ENCODE measurements at regions not wholly inside any gene's neighbourhood (a gene's known extent, or its start where the extent isn't known, plus 50 kb on each side); places are given as distances from the start of the nearest gene placed in this dataset.

DNA sequence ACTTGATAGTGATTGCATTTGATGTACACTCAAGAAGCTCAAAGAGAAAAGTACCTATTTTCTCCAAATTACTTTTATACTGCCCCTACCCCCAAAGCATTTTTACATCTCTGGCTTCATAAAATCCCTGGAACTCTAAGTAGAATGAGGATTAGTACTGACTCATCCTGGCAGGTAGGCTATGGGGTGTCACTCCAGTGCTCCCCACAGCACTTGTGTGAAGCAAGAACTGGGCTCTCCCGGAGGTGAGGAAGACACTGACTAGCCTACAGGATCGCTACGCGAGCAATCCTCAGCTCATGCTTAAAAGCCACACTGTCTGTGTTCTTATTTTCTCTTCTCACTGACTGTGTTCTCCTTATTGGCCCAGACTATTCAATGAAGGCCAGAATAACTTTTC, 90.4 kb upstream of the NDP start:
- no peak overlapping the region for H3K27ac ChIP-seq (ENCODE audit: low read length)
- DNase-seq (no peak), ATAC-seq (ENCODE audit: insufficient read depth, low read depth) (no peak)
- H2AFZ ChIP-seq (ENCODE audit: low read depth, low read length) = no peak overlapping the region
- H3K4me1 ChIP-seq (ENCODE audit: insufficient read depth, low read length) = no peaks in the 10 kb centered on the region
- H3K79me2 ChIP-seq (ENCODE audit: insufficient read depth, low read length) = no peaks in the 10 kb centered on the region
- no peak overlapping the region for H3K4me3 ChIP-seq (ENCODE audit: low read depth in 1 of 2, low read length in 2 of 2)
- no peaks in the 10 kb centered on the region for H3K36me3 ChIP-seq (ENCODE audit: insufficient read depth, low read length)
- no peaks in the 10 kb centered on the region for H4K20me1 ChIP-seq (ENCODE audit: insufficient read depth, low read length)
- no peak overlapping the region for H3K4me2 ChIP-seq (ENCODE audit: insufficient read depth, low read length)
- TF ChIP-seq, protein P1, sequence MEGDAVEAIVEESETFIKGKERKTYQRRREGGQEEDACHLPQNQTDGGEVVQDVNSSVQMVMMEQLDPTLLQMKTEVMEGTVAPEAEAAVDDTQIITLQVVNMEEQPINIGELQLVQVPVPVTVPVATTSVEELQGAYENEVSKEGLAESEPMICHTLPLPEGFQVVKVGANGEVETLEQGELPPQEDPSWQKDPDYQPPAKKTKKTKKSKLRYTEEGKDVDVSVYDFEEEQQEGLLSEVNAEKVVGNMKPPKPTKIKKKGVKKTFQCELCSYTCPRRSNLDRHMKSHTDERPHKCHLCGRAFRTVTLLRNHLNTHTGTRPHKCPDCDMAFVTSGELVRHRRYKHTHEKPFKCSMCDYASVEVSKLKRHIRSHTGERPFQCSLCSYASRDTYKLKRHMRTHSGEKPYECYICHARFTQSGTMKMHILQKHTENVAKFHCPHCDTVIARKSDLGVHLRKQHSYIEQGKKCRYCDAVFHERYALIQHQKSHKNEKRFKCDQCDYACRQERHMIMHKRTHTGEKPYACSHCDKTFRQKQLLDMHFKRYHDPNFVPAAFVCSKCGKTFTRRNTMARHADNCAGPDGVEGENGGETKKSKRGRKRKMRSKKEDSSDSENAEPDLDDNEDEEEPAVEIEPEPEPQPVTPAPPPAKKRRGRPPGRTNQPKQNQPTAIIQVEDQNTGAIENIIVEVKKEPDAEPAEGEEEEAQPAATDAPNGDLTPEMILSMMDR (IDR thresholded peaks at IDR 0.05; ENCODE audit: borderline replicate concordance, extremely low read depth, low read length, poor library complexity, severe bottlenecking) = no peak
- TF ChIP-seq EZH2 (IDR thresholded peaks at IDR 0.05; ENCODE audit: borderline replicate concordance, low read depth, low read length, severe bottlenecking) = no peak
- no peaks in the 10 kb centered on the region for H3K9me3 ChIP-seq (ENCODE audit: insufficient read depth, low read length, severe bottlenecking)
- no peaks in the 10 kb centered on the region for H3K27me3 ChIP-seq (ENCODE audit: insufficient read depth, low read length, poor library complexity)
- H3K9ac ChIP-seq (ENCODE audit: low read depth, low read length) = no peak overlapping the region

DNA sequence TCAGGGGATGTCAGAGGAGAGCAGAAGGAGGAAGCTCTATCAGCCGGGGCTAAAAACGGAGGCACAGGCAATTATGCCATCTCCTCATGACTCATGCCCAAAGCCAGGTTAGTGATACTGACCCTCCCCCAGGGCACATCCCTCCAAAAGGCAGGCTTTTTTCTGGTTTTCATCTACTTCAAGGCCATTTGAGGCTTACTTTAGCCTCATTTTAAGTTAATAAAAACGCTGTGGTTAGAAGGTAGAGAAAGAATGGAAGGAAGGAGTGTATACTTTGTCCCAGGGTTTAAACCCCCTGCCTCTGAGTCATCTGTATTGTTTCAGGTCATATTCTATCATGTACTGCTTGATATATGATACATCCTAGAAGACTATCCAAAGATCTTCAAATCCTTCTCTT, 89.7 kb upstream of the NDP start:
- H3K27ac ChIP-seq (ENCODE audit: low read length) = no peak overlapping the region
- no peak overlapping the region for H3K9ac ChIP-seq (ENCODE audit: low read depth, low read length)
- no peaks in the 10 kb centered on the region for H4K20me1 ChIP-seq (ENCODE audit: insufficient read depth, low read length)
- no peaks in the 10 kb centered on the region for H3K9me3 ChIP-seq (ENCODE audit: insufficient read depth, low read length, severe bottlenecking)
- H3K27me3 ChIP-seq (ENCODE audit: insufficient read depth, low read length, poor library complexity) = no peaks in the 10 kb centered on the region
- H3K79me2 ChIP-seq (ENCODE audit: insufficient read depth, low read length) = no peaks in the 10 kb centered on the region
- no peaks in the 10 kb centered on the region for H3K4me1 ChIP-seq (ENCODE audit: insufficient read depth, low read length)
- H3K4me3 ChIP-seq (ENCODE audit: low read depth in 1 of 2, low read length in 2 of 2) = no peak overlapping the region
- TF ChIP-seq, protein P1 (IDR thresholded peaks at IDR 0.05; ENCODE audit: borderline replicate concordance, extremely low read depth, low read length, poor library complexity, severe bottlenecking) = no peak
- TF ChIP-seq EZH2 (IDR thresholded peaks at IDR 0.05; ENCODE audit: borderline replicate concordance, low read depth, low read length, severe bottlenecking) = no peak
- DNase-seq (no peak), ATAC-seq (ENCODE audit: insufficient read depth, low read depth) (no peak)
- H3K36me3 ChIP-seq (ENCODE audit: insufficient read depth, low read length) = no peaks in the 10 kb centered on the region
- H3K4me2 ChIP-seq (ENCODE audit: insufficient read depth, low read length) = no peak overlapping the region
- no peak overlapping the region for H2AFZ ChIP-seq (ENCODE audit: low read depth, low read length)

DNA sequence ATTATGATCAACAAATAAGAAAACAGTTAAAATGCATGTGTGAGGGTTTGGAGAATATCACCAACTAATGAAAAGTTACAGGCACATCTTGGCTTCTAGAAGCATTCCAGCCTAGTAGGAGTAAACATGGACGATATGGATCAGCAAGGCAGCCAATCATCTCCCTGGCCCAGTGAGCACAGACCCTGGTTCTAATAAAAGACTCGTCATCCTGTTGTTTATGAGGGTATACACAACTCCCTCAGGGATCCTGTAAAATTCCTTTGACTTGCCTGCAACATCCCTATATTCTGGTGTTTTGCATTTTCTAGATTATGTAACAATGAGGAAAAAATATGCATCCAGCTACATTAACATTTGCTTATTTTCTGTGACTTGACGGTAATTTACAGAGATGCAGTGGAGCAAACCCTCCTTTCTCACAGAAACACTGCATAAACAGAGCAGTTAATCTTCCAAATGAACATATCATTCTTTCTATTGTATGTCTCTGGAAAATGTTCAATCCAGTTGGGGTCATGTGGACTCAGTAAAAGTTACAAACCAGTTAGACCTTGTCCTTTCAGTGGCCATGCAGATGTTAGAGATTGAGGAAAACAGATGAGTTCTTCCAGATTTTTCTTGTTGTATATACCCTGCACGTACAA, 88.9 kb upstream of the NDP start:
- H3K4me2 ChIP-seq (ENCODE audit: insufficient read depth, low read length) = no peak overlapping the region
- no peak overlapping the region for H3K27ac ChIP-seq (ENCODE audit: low read length)
- no peak for TF ChIP-seq EZH2 (IDR thresholded peaks at IDR 0.05; ENCODE audit: borderline replicate concordance, low read depth, low read length, severe bottlenecking)
- TF ChIP-seq, protein P1 (IDR thresholded peaks at IDR 0.05; ENCODE audit: borderline replicate concordance, extremely low read depth, low read length, poor library complexity, severe bottlenecking) = no peak
- no peaks in the 10 kb centered on the region for H4K20me1 ChIP-seq (ENCODE audit: insufficient read depth, low read length)
- H3K27me3 ChIP-seq (ENCODE audit: insufficient read depth, low read length, poor library complexity) = no peaks in the 10 kb centered on the region
- H3K4me1 ChIP-seq (ENCODE audit: insufficient read depth, low read length) = no peaks in the 10 kb centered on the region
- ATAC-seq (ENCODE audit: insufficient read depth, low read depth) (no peak), DNase-seq (no peak)
- no peak overlapping the region for H3K4me3 ChIP-seq (ENCODE audit: low read depth in 1 of 2, low read length in 2 of 2)
- no peak overlapping the region for H3K9ac ChIP-seq (ENCODE audit: low read depth, low read length)
- H3K9me3 ChIP-seq (ENCODE audit: insufficient read depth, low read length, severe bottlenecking) = no peaks in the 10 kb centered on the region
- H3K79me2 ChIP-seq (ENCODE audit: insufficient read depth, low read length) = no peaks in the 10 kb centered on the region
- no peak overlapping the region for H2AFZ ChIP-seq (ENCODE audit: low read depth, low read length)
- H3K36me3 ChIP-seq (ENCODE audit: insufficient read depth, low read length) = no peaks in the 10 kb centered on the region
